HCT116 (cell line): ENCODE measurements at regions not wholly inside any gene's neighbourhood (a gene's known extent, or its start where the extent isn't known, plus 50 kb on each side); places are given as distances from the start of the nearest gene placed in this dataset.

Experiments
- ATAC-seq: fragments of 200-7000 bp; cut with Tn5 transposase; 2 replicates; pipeline ENCODE4 v1.9.1; 2020; ENCODE audit warnings: mild to moderate bottlenecking, moderate library complexity
- BruUV-seq: library from RNA; stranded (reverse); fragments of 400-500 nt; replicated peaks from 2 replicates; lab custom pipeline; 2021; lab: Mats Ljungman, UMichigan
- CTCF ChIA-PET: fragments of 300-600 bp; sonication (Branson Sonifier 250); formaldehyde crosslinking; loops from one replicate; lab custom pipeline; 2021; ENCODE audit warnings: antibody characterized with exemption; lab: Charles Lee
- POLR2A ChIA-PET: fragments of 300-600, 350-600 bp; sonication (Branson Sonifier 250); formaldehyde crosslinking; loops from one replicate; lab custom pipeline; 2021; ENCODE audit warnings: antibody characterized with exemption; lab: Charles Lee
- RAD21 ChIA-PET, 2 experiments: fragments of 300-600 bp; sonication (Branson Sonifier 250); formaldehyde crosslinking; loops; one replicate each; lab custom pipeline; 2023; ENCODE audit warnings: low total read pairs in 2 of 2; ENCODE audit not compliant: uncharacterized antibody in 2 of 2, unreplicated experiment in 2 of 2, low non-redundant PET in 1 of 2; lab: Charles Lee
- DNase-seq: peaks from one replicate; pipeline ENCODE4 v3.0.0-alpha.2; 2010; ENCODE audit warnings: low read depth, low spot score
- H2AFZ ChIP-seq: fragments of 200-600 bp; shearing (Covaris generic), sonication (generic); 2 replicates; pipeline ENCODE4 v1.6.1; 2017; ENCODE audit warnings: low read depth, mixed run types, mixed read lengths, antibody characterized with exemption, low read length; ENCODE audit not compliant: poor library complexity, severe bottlenecking
- H3K27ac ChIP-seq: 2 replicates; pipeline ENCODE4 v1.5.1; 2012; ENCODE audit warnings: low read depth, low read length
- H3K27me3 ChIP-seq: fragments of 200-600 bp; sonication (generic); 2 replicates; pipeline ENCODE4 v1.6.1; 2016; ENCODE audit warnings: mixed run types, low read length, mixed read lengths; ENCODE audit not compliant: insufficient read depth
- H3K36me3 ChIP-seq, 2 experiments: fragments of 200-500 bp in 1 of 2; fragments of 200-600 bp in 1 of 2; sonication (Bioruptor generic) in 1 of 2; sonication (generic) in 1 of 2; 2 replicates each; pipeline versions ENCODE4 v1.5.1 to v1.6.1; 2014 to 2016; ENCODE audit warnings: low read length in 2 of 2, inconsistent platforms in 1 of 2, mixed read lengths in 1 of 2, mixed run types in 1 of 2; ENCODE audit not compliant: insufficient read depth in 2 of 2, control insufficient read depth in 1 of 2
- H3K4me1 ChIP-seq, 2 experiments: fragments of 200-600 bp in 1 of 2; sonication (generic) in 1 of 2; 2 replicates each; pipeline versions ENCODE4 v1.5.1 to v1.6.1; 2012 to 2017; ENCODE audit warnings: low read length in 2 of 2, inconsistent platforms in 1 of 2, mild to moderate bottlenecking in 1 of 2, mixed read lengths in 1 of 2, mixed run types in 1 of 2, moderate library complexity in 1 of 2; ENCODE audit not compliant: insufficient read depth in 2 of 2, control insufficient read depth in 1 of 2
- H3K4me2 ChIP-seq: fragments of 200-600 bp; sonication (generic); 2 replicates; pipeline ENCODE4 v1.6.1; 2017; ENCODE audit warnings: mixed run types, low read length, mixed read lengths
- H3K4me3 ChIP-seq, 2 experiments: fragments of 200-600 bp in 1 of 2; sonication (generic) in 1 of 2; replicated peaks in 1 of 2; 2 replicates each; pipeline ENCODE4 v1.5.1; 2011 to 2016; ENCODE audit warnings: low read length in 2 of 2, control low read depth in 1 of 2, low read depth in 1 of 2, mild to moderate bottlenecking in 1 of 2, mixed read lengths in 1 of 2, mixed run types in 1 of 2
- H3K79me2 ChIP-seq: fragments of 200-600 bp; sonication (generic); 2 replicates; pipeline ENCODE4 v1.6.1; 2017; ENCODE audit warnings: mild to moderate bottlenecking, mixed run types, low read length, moderate library complexity, mixed read lengths; ENCODE audit not compliant: insufficient read depth
- H3K9ac ChIP-seq: fragments of 200-600 bp; sonication (generic); 2 replicates; pipeline ENCODE4 v1.6.1; 2016; ENCODE audit warnings: low read length, mixed read lengths
- H3K9me2 ChIP-seq: fragments of 200-600 bp; sonication (generic), shearing (Covaris generic); 2 replicates; pipeline ENCODE4 v1.6.1; 2017; ENCODE audit warnings: mixed run types, mild to moderate bottlenecking, moderate library complexity; ENCODE audit not compliant: insufficient read depth
- H3K9me3 ChIP-seq, 2 experiments: fragments of 200-500 bp in 1 of 2; fragments of 200-600 bp in 1 of 2; sonication (Bioruptor generic) in 1 of 2; sonication (generic) in 1 of 2; 2 replicates each; pipeline ENCODE4 v1.6.1; 2014 to 2017; ENCODE audit warnings: low read length in 2 of 2, mixed read lengths in 2 of 2, inconsistent platforms in 1 of 2, low read depth in 1 of 2, mild to moderate bottlenecking in 1 of 2, mixed run types in 1 of 2, moderate library complexity in 1 of 2; ENCODE audit not compliant: control insufficient read depth in 1 of 2, insufficient read depth in 1 of 2
- H4K20me1 ChIP-seq: fragments of 200-600 bp; sonication (generic), shearing (Covaris generic); 2 replicates; pipeline ENCODE4 v1.6.1; 2017; ENCODE audit warnings: mixed run types, mild to moderate bottlenecking, moderate library complexity; ENCODE audit not compliant: insufficient read depth
- CEBPB ChIP-seq: IDR thresholded peaks from 2 replicates; pipeline ENCODE4 v1.6.1; 2012; ENCODE audit warnings: low read depth
- EGR1 ChIP-seq: IDR thresholded peaks from 2 replicates; pipeline ENCODE4 v1.6.1; 2012; ENCODE audit warnings: low read depth
- ELF1 ChIP-seq: IDR thresholded peaks from 2 replicates; pipeline ENCODE4 v1.6.1; 2012; ENCODE audit warnings: low read depth, borderline replicate concordance
- EZH2 ChIP-seq: fragments of 200-600 bp; sonication (generic); IDR thresholded peaks from 2 replicates; pipeline ENCODE4 v1.6.1; 2017; ENCODE audit warnings: antibody characterized with exemption, mixed run types
- POLR2AphosphoS5 ChIP-seq: IDR thresholded peaks from 2 replicates; pipeline ENCODE4 v1.6.1; 2011; ENCODE audit warnings: mild to moderate bottlenecking, low read depth, low read length, moderate library complexity
- SP1 ChIP-seq: IDR thresholded peaks from 2 replicates; pipeline ENCODE4 v1.6.1; 2012; ENCODE audit warnings: low read depth
- YY1 ChIP-seq: IDR thresholded peaks from 2 replicates; pipeline ENCODE4 v1.6.1; 2011; ENCODE audit warnings: low read length, low read depth, moderate library complexity, mild to moderate bottlenecking; ENCODE audit not compliant: insufficient replicate concordance; ENCODE audit errors: extremely low read depth
- ZFX ChIP-seq: fragments of 450-650 bp; IDR thresholded peaks from 2 replicates; pipeline ENCODE4 v1.6.1; 2017
- intact Hi-C: fragments of 100-400 bp; cut with micrococcal nuclease; formaldehyde crosslinking; loops from 2 replicates; pipeline ENCODE4 v1.10.0; 2022
- TF ChIP-seq, protein P1 (sequence below), 3 experiments: fragments of 200-600 bp in 1 of 3; sonication (generic) in 1 of 3; IDR thresholded peaks in 2 of 3; conservative IDR thresholded peaks in 1 of 3; 2 replicates each; pipeline ENCODE4 v1.5.1; 2012 to 2017; ENCODE audit warnings: low read depth in 2 of 3, low read length in 2 of 3, antibody characterized with exemption in 1 of 3, borderline replicate concordance in 1 of 3, control low read depth in 1 of 3, mild to moderate bottlenecking in 1 of 3, mixed read lengths in 1 of 3, mixed run types in 1 of 3, moderate library complexity in 1 of 3; ENCODE audit not compliant: insufficient read depth in 1 of 3
- TF ChIP-seq, protein P2 (sequence below): IDR thresholded peaks from 2 replicates; pipeline ENCODE4 v1.6.1; 2011; ENCODE audit warnings: mild to moderate bottlenecking, low read length, moderate library complexity; ENCODE audit not compliant: insufficient replicate concordance; ENCODE audit errors: extremely low read depth
- TF ChIP-seq, protein P3 (sequence below): IDR thresholded peaks from 2 replicates; pipeline ENCODE4 v1.6.1; 2012; ENCODE audit warnings: low read depth

DNA sequence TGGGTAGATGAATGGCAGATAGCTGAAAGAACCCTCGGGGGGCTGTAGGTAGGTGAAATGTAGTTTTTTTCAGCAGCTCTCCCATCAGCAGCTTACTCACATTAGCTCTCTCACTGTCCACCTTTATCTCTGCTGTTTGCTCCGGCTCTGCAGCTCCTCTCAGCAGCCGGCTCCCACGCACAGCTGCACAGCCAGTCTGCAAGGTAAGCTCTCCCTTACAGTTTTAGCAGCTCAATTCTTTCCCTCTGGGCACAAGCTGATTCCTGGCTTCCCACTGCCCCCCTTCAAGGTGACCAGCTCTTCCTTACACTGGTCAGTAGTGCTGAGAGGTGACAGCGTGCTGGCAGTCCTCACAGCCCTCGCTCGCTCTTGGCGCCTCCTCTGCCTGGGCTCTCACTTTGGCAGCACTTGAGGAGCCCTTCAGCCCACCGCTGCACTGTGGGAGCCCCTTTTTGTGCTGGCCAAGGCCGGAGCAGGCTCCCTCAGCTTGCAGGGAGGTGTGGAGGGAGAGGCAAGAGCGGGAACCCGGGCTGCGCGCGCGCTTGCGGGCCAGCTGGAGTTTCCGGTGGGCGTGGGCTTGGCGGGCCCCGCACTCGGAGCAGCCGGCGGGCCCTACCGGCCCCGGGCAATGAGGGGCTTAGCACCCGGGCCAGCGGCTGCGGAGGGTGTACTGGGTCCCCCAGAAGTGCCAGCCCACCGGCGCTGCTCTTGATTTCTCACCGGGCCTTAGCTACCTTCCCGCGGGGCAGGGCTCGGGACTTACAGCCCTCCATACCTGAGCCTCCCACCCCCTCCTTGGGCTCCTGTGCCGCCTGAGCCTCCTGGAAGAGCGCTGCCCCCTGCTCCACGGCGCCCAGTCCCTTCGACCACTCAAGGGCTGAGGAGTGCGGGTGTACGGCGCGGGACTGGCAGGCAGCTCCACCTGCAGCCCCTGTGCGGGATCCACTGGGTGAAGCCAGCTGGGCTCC lies 393.6 kb downstream of the CENPC start:
- Histone ChIP-seq H3K9ac (no peak overlapping the region), H3K27ac (no peak overlapping the region), H2AFZ (no peak overlapping the region), H3K27me3 (no peaks in the 10 kb centered on the region), H3K4me3 (no peak overlapping the region), H3K36me3 (no peaks in the 10 kb centered on the region), H3K79me2 (no peaks in the 10 kb centered on the region), H3K4me2 (no peak overlapping the region), H4K20me1 (no peaks in the 10 kb centered on the region), H3K4me1 (no peaks in the 10 kb centered on the region), H3K9me3 (peaks cover 0 to 8% of the 10 kb centered on the region in 2 experiments; a peak in 2 of 4 replicates), H3K9me2 (no peaks in the 10 kb centered on the region)
- ATAC-seq: no peak
- no peak for DNase-seq
- ChIA-PET CTCF (no interaction called here), POLR2A (no interaction called here), RAD21 (no interaction called here)
- intact Hi-C loops: no loop called here
- TF ChIP-seq CEBPB (no peak), YY1 (no peak), POLR2AphosphoS5 (no peak), EZH2 (no peak)
- TF ChIP-seq, protein P1, sequence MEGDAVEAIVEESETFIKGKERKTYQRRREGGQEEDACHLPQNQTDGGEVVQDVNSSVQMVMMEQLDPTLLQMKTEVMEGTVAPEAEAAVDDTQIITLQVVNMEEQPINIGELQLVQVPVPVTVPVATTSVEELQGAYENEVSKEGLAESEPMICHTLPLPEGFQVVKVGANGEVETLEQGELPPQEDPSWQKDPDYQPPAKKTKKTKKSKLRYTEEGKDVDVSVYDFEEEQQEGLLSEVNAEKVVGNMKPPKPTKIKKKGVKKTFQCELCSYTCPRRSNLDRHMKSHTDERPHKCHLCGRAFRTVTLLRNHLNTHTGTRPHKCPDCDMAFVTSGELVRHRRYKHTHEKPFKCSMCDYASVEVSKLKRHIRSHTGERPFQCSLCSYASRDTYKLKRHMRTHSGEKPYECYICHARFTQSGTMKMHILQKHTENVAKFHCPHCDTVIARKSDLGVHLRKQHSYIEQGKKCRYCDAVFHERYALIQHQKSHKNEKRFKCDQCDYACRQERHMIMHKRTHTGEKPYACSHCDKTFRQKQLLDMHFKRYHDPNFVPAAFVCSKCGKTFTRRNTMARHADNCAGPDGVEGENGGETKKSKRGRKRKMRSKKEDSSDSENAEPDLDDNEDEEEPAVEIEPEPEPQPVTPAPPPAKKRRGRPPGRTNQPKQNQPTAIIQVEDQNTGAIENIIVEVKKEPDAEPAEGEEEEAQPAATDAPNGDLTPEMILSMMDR (IDR thresholded peaks at IDR 0.05 in 2 of 3, conservative IDR thresholded peaks at IDR 0.05 in 1 of 3; ENCODE audit: borderline replicate concordance in 1 of 3, insufficient read depth in 1 of 3, low read depth in 2 of 3, low read length in 2 of 3): no peak
- no TSS peak for BruUV-seq

DNA sequence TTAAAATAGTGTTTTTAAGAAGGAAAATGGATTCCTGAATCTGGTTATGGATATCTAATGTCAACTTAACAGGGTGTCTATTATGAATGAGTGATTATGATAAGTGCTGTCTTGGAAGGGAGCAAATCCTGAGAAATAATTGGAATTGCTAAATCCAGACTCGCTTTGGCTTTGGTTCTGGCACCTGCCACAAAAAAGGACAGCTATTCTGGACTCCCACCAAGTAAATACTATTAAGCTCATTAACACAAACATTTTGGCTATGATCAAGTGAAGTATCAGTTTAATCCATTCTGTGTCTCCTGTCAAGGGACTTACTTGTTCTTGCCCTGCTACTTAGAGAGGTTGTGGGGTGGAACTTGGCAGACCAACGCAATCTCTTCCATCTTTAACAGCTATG lies 403.7 kb downstream of the CENPC start:
- Histone ChIP-seq H3K4me2 (no peak overlapping the region), H3K27ac (no peak overlapping the region), H2AFZ (no peak overlapping the region), H3K4me1 (no peaks in the 10 kb centered on the region), H3K27me3 (no peaks in the 10 kb centered on the region), H3K9me2 (no peaks in the 10 kb centered on the region), H4K20me1 (no peaks in the 10 kb centered on the region), H3K9me3 (peaks cover 0 to 9% of the 10 kb centered on the region in 2 experiments; a peak in 2 of 4 replicates), H3K9ac (no peak overlapping the region), H3K79me2 (no peaks in the 10 kb centered on the region), H3K4me3 (no peak overlapping the region), H3K36me3 (no peaks in the 10 kb centered on the region)
- no TSS peak for BruUV-seq
- DNase-seq: no peak
- ChIA-PET RAD21 (no interaction called here), CTCF (no interaction called here), POLR2A (no interaction called here)
- ATAC-seq: no peak
- intact Hi-C loops: no loop called here
- TF ChIP-seq, protein P2, sequence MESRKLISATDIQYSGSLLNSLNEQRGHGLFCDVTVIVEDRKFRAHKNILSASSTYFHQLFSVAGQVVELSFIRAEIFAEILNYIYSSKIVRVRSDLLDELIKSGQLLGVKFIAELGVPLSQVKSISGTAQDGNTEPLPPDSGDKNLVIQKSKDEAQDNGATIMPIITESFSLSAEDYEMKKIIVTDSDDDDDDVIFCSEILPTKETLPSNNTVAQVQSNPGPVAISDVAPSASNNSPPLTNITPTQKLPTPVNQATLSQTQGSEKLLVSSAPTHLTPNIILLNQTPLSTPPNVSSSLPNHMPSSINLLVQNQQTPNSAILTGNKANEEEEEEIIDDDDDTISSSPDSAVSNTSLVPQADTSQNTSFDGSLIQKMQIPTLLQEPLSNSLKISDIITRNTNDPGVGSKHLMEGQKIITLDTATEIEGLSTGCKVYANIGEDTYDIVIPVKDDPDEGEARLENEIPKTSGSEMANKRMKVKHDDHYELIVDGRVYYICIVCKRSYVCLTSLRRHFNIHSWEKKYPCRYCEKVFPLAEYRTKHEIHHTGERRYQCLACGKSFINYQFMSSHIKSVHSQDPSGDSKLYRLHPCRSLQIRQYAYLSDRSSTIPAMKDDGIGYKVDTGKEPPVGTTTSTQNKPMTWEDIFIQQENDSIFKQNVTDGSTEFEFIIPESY: no peak
- no peak for TF ChIP-seq ELF1
- TF ChIP-seq, protein P3, sequence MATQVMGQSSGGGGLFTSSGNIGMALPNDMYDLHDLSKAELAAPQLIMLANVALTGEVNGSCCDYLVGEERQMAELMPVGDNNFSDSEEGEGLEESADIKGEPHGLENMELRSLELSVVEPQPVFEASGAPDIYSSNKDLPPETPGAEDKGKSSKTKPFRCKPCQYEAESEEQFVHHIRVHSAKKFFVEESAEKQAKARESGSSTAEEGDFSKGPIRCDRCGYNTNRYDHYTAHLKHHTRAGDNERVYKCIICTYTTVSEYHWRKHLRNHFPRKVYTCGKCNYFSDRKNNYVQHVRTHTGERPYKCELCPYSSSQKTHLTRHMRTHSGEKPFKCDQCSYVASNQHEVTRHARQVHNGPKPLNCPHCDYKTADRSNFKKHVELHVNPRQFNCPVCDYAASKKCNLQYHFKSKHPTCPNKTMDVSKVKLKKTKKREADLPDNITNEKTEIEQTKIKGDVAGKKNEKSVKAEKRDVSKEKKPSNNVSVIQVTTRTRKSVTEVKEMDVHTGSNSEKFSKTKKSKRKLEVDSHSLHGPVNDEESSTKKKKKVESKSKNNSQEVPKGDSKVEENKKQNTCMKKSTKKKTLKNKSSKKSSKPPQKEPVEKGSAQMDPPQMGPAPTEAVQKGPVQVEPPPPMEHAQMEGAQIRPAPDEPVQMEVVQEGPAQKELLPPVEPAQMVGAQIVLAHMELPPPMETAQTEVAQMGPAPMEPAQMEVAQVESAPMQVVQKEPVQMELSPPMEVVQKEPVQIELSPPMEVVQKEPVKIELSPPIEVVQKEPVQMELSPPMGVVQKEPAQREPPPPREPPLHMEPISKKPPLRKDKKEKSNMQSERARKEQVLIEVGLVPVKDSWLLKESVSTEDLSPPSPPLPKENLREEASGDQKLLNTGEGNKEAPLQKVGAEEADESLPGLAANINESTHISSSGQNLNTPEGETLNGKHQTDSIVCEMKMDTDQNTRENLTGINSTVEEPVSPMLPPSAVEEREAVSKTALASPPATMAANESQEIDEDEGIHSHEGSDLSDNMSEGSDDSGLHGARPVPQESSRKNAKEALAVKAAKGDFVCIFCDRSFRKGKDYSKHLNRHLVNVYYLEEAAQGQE: no peak
- no peak for TF ChIP-seq SP1
- TF ChIP-seq ZFX: no peak
- no peak for TF ChIP-seq EGR1
- no peak for TF ChIP-seq POLR2AphosphoS5
